ENCODE measurements at regions not wholly inside any gene's neighbourhood (a gene's known extent, or its start where the extent isn't known, plus 50 kb on each side); places are given as distances from the start of the nearest gene placed in this dataset.

- H3K4me3 ChIP-seq (ENCODE audit: low read length): no peak overlapping the region
- no peaks in the 10 kb centered on the region for H3K4me1 Mint-ChIP-seq
- no peaks in the 10 kb centered on the region for H3K4me1 ChIP-seq (ENCODE audit: control insufficient read depth, insufficient read depth, low read length)
- H3K9ac ChIP-seq (ENCODE audit: extremely low read depth, low read length, poor library complexity, severe bottlenecking): no peak overlapping the region
- H3K36me3 Mint-ChIP-seq (ENCODE audit: low read depth): no peaks in the 10 kb centered on the region
- DNase-seq: no peak
- WGBS, 2 experiments (ENCODE audit: insufficient coverage in 1 of 2, insufficient read length in 1 of 2): 85 to 94% methylated on average over 2 to 3 of the region's 3 CpGs
- no peaks in the 10 kb centered on the region for H3K27me3 ChIP-seq (ENCODE audit: control insufficient read depth, insufficient read depth, low read length, poor library complexity, severe bottlenecking)
- no peak overlapping the region for H3K4me3 Mint-ChIP-seq
- H3K27ac Mint-ChIP-seq: no peak overlapping the region
- H3K36me3 ChIP-seq (ENCODE audit: control insufficient read depth, insufficient read depth, low read length): no peaks in the 10 kb centered on the region
- no peak for TF ChIP-seq CTCF (conservative IDR thresholded peaks at IDR 0.05)
- no peaks in the 10 kb centered on the region for H3K9me3 ChIP-seq (ENCODE audit: control insufficient read depth, low read length)
- H3K27ac ChIP-seq (ENCODE audit: low read depth, low read length): no peak overlapping the region
- H3K27me3 Mint-ChIP-seq (ENCODE audit: insufficient read depth): no peaks in the 10 kb centered on the region
- H3K9me3 Mint-ChIP-seq: no peaks in the 10 kb centered on the region
These were observed 631.6 kb downstream of the TECRL start for GRCh38 chr4:63777601-63778000.

DNA sequence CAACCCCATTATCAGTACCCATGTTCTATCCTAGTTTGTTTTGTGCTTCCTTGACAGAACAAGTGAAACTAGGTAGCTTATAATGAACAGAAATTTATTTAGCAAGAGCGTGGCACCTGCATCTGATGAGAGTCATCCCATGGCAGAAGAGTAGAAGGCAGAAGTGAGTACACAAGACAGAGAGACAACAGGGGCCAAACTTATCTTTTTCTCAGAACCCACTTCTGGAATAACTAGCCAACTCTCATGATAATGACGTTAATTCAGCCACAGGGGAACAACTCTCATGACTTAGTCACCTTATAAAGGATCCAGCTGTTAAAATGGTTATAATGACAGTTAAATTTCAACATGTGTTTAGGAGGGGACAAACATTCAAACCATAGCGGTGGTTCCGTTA lies 644.9 kb downstream of the TECRL start:
- H3K4me1 Mint-ChIP-seq: no peaks in the 10 kb centered on the region
- no peaks in the 10 kb centered on the region for H3K9me3 Mint-ChIP-seq
- H3K4me3 Mint-ChIP-seq: no peak overlapping the region
- Histone ChIP-seq H3K27ac (ENCODE audit: low read depth, low read length) (no peak overlapping the region), H3K9ac (ENCODE audit: extremely low read depth, low read length, poor library complexity, severe bottlenecking) (no peak overlapping the region), H3K4me3 (ENCODE audit: low read length) (no peak overlapping the region), H3K9me3 (ENCODE audit: control insufficient read depth, low read length) (no peaks in the 10 kb centered on the region), H3K27me3 (ENCODE audit: control insufficient read depth, insufficient read depth, low read length, poor library complexity, severe bottlenecking) (no peaks in the 10 kb centered on the region), H3K4me1 (ENCODE audit: control insufficient read depth, insufficient read depth, low read length) (no peaks in the 10 kb centered on the region), H3K36me3 (ENCODE audit: control insufficient read depth, insufficient read depth, low read length) (no peaks in the 10 kb centered on the region)
- DNase-seq: no peak
- no peaks in the 10 kb centered on the region for H3K36me3 Mint-ChIP-seq (ENCODE audit: low read depth)
- no peak for TF ChIP-seq CTCF (conservative IDR thresholded peaks at IDR 0.05)
- WGBS, 2 experiments (ENCODE audit: insufficient coverage in 1 of 2, insufficient read length in 1 of 2): 92 to 94% methylated on average over 2 to 4 of the region's 4 CpGs
- H3K27me3 Mint-ChIP-seq (ENCODE audit: insufficient read depth): no peaks in the 10 kb centered on the region
- no peak overlapping the region for H3K27ac Mint-ChIP-seq

DNA sequence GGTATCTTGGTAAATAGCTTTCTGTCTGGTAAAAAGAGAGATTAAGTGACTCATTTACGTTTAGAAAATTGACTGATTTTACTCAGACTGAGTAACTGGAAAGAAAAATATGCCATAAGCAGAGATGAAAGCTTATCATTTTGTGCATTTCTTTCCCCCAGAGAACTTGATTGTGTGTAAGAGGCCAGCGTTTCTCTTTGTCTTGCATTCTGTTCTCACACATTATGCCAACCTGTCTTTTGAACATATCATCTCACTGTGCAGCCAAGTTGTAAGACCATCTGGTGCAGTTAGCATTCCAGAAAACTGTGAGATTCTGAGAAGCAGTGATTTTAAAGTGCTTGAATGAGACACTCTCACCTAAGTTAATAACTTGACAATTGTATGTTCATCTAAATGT lies 651.3 kb downstream of the TECRL start:
- Histone ChIP-seq H3K27ac (ENCODE audit: low read depth, low read length) (no peak overlapping the region), H3K4me3 (ENCODE audit: low read length) (no peak overlapping the region), H3K36me3 (ENCODE audit: control insufficient read depth, insufficient read depth, low read length) (no peaks in the 10 kb centered on the region), H3K4me1 (ENCODE audit: control insufficient read depth, insufficient read depth, low read length) (no peaks in the 10 kb centered on the region), H3K9ac (ENCODE audit: extremely low read depth, low read length, poor library complexity, severe bottlenecking) (no peak overlapping the region), H3K27me3 (ENCODE audit: control insufficient read depth, insufficient read depth, low read length, poor library complexity, severe bottlenecking) (no peaks in the 10 kb centered on the region), H3K9me3 (ENCODE audit: control insufficient read depth, low read length) (no peaks in the 10 kb centered on the region)
- 75% methylated on average over 1 to 2 of the region's 2 CpGs for WGBS, 2 experiments (ENCODE audit: insufficient coverage in 1 of 2, insufficient read length in 1 of 2)
- no peak for TF ChIP-seq CTCF (conservative IDR thresholded peaks at IDR 0.05)
- Mint-ChIP-seq H3K36me3 (ENCODE audit: low read depth) (no peaks in the 10 kb centered on the region), H3K9me3 (no peaks in the 10 kb centered on the region), H3K4me3 (no peak overlapping the region), H3K27ac (no peak overlapping the region), H3K27me3 (ENCODE audit: insufficient read depth) (no peaks in the 10 kb centered on the region), H3K4me1 (no peaks in the 10 kb centered on the region)
- no peak for DNase-seq
